Fibroblast of pulmonary artery (primary cell): ENCODE measurements at regions not wholly inside any gene's neighbourhood (a gene's known extent, or its start where the extent isn't known, plus 50 kb on each side); places are given as distances from the start of the nearest gene placed in this dataset.
A peak's percentile ranks its signal among the peaks of the same experiment; 100 is the strongest.

Source experiments
- DNase-seq: peaks from one replicate; pipeline ENCODE4 v3.0.0-alpha.2; 2010; ENCODE audit warnings: low read depth
- H3K4me3 ChIP-seq: replicated peaks from 2 replicates; pipeline ENCODE4 v1.5.1; 2011; ENCODE audit warnings: low read depth, mild to moderate bottlenecking, control low read depth, low read length, moderate library complexity
- TF ChIP-seq, protein P1 (sequence below): IDR thresholded peaks from 2 replicates; pipeline ENCODE4 v1.5.1; 2011; ENCODE audit warnings: mild to moderate bottlenecking, control low read depth, low read length, inconsistent platforms; ENCODE audit errors: missing control alignments

DNA sequence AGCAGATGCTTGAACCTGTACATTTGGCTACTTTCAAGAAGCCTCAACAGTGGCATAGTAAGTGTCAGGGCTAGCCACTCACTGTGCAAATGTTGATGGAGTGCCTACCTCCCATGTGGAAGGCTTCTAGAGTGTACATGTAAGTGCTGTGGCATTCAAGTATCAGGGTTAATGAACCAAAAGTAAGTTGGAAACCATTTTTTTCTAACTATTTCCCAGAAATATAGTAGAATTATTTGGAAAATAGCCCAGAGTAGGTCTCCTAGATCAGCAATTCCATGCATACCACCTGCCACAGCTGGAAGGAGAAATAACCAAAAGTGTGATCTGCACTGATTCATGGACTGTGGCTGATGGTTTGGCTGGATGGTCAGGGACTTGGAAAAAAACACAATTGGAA is 53.3 kb downstream of the FOXD1 start:
- no peak for DNase-seq
- H3K4me3 ChIP-seq: no peak overlapping the region
- TF ChIP-seq, protein P1, sequence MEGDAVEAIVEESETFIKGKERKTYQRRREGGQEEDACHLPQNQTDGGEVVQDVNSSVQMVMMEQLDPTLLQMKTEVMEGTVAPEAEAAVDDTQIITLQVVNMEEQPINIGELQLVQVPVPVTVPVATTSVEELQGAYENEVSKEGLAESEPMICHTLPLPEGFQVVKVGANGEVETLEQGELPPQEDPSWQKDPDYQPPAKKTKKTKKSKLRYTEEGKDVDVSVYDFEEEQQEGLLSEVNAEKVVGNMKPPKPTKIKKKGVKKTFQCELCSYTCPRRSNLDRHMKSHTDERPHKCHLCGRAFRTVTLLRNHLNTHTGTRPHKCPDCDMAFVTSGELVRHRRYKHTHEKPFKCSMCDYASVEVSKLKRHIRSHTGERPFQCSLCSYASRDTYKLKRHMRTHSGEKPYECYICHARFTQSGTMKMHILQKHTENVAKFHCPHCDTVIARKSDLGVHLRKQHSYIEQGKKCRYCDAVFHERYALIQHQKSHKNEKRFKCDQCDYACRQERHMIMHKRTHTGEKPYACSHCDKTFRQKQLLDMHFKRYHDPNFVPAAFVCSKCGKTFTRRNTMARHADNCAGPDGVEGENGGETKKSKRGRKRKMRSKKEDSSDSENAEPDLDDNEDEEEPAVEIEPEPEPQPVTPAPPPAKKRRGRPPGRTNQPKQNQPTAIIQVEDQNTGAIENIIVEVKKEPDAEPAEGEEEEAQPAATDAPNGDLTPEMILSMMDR: no peak

DNA sequence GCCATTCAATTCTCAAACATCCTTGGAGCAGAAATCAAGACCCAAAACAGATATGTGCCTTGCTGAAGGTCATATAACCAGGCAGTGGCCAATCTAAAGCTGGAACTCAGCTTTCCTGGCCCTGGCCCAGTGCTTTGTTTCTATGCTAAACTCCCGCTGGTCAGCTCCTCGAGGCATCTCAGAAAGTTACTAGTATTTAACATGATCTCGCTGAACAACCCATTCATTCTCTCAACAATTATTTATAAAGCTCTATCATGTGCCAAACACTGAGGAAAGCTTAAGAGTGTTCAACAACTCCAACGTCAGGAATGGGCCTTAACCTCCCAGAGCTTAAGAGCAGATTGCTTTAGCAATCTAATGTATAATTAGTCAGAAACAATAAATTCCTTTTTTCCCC is 54.0 kb downstream of the FOXD1 start:
- TF ChIP-seq, protein P1: no peak
- no peak overlapping the region for H3K4me3 ChIP-seq
- no peak for DNase-seq

DNA sequence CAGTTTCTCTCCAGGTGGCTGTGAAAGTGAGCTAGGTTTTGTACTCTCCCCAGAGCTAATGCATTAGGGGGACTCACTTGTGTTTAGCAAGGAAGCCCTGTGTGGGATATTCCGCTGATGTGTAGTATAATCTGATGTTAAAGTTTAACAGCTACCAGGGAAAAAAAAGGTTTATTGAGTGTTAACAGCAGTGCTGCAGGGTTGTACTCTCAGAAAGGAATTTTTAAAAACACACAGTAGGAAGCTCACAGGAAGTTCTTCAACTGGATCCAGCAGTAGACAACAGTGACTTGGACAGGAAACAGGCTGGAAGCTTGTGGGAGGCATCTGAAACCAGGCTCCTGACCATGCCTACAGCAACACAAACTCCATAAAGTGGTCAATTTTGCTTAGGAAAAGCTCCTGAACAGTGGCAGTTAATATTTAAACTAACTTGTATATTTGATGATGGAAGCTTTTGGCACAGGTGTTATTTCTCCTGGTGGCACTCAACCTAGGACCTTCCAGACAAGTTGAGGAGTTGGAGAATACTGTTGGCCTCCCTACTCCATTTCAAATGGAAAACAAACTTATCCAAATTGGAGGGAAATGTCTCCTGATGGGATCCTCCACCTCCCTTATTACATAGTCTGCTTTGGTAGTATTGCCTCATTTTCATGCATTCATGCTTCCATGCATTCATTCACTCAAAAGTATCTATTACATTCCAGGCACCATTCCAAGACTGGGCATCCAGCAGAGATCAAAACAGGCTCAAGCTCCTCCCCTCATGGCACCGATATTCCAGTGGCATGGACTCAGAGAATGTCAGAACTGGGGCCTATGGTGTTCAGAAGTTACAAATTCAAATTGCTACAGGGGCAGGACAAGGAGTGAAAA is 54.7 kb downstream of the FOXD1 start:
- TF ChIP-seq, protein P1: no peak
- no peak for DNase-seq
- no peak overlapping the region for H3K4me3 ChIP-seq

DNA sequence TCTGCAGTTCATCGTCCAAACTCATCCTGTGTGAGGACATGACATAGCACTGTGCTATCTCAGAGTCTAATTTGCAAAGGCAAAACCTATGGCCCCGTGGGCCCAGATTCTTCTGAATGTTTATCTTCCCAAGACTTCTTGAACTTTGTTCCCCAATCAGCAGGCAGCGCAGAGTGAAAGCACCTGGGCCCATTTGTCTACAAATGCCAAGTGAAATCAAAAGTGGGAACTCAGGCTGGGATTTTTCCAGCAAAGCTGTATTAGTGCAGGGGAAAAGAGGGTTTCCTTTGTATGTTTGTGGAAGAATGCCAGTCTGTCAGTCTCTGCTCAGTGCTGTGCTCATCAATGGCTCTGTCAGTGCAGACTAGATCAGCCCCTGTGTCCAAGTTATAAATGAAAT is 55.8 kb downstream of the FOXD1 start:
- TF ChIP-seq, protein P1: no peak
- DNase-seq: no peak
- no peak overlapping the region for H3K4me3 ChIP-seq

DNA sequence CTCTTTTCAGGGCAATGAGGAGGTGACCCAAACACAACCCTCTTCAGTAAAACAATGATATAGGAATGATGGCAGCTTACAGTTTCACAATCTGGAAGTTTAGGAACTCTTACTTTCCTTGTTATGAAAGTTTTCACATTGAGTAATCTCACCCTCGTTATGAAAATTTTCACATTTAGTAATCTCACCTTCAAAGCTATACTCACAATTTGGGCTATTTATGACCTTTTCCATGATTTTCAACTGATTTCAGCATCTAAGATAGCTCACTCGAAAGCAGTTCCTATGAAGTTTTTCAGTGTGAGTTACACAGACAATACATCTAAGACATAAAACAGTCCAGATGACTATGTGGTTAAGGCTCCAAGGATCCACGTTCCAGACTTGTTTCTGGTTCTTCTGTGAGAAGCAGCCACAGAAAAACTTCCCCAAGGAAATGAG is 57.1 kb downstream of the FOXD1 start:
- DNase-seq: peak; percentile 40
- no peak overlapping the region for H3K4me3 ChIP-seq
- TF ChIP-seq, protein P1: no peak

DNA sequence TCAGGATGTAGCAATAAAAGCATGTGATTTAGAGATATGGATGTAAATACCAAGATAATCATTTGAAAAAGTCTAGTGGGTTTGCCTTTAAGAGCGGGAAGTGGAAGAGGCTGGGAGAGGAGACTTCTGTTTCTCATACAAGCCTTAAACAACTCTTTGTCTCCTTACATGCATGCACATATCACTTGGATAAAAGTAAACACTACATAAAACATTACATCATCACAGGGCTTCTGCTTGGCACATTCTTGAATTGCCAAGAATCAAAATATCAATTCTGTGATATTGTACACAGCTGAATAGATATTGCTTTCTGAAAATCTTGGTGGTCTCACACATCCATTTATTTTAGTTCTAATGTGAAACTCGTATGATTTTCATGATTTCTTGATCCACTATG is 57.6 kb downstream of the FOXD1 start:
- H3K4me3 ChIP-seq: no peak overlapping the region
- TF ChIP-seq, protein P1: no peak
- DNase-seq: no peak

DNA sequence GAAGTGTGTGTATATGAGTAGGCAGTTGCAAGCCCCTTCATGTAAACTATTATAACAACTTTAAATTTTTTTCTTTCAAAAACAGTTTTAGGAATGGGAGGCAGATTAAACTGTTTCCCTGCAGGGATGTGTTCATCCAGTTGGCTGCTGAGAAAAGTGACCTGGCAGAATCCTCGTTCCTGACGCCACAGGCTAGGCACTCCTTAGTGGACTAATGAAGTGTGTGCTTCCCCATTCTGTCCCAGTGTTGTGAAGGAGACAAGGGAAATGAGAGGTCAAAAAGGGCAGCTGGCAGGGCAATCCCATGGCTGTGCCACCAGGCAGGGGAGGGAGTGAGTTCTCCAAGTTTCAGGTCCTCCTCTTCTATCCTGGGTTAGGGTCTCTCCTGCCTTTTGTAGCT is 59.8 kb downstream of the FOXD1 start:
- TF ChIP-seq, protein P1: no peak
- DNase-seq: no peak
- no peak overlapping the region for H3K4me3 ChIP-seq
